GM12878 (cell line): ENCODE measurements at regions not wholly inside any gene's neighbourhood (a gene's known extent, or its start where the extent isn't known, plus 50 kb on each side); places are given as distances from the start of the nearest gene placed in this dataset.

Experiments
- ATAC-seq: fragments of 200-7000 bp; cut with Tn5 transposase; 3 replicates; pipeline ENCODE4 v1.9.1; 2020; ENCODE audit warnings: mild to moderate bottlenecking, moderate library complexity
- BruUV-seq: library from RNA; stranded (reverse); fragments of 400-500 nt; replicated peaks from 2 replicates; lab custom pipeline; 2021; lab: Mats Ljungman, UMichigan
- CTCF ChIA-PET: fragments of 300-600 bp; sonication (Branson Sonifier 250); formaldehyde crosslinking; extraction: SDS; loops from one replicate; lab custom pipeline; 2021; ENCODE audit warnings: inconsistent platforms; lab: Yijun Ruan, JAX
- POLR2A ChIA-PET: fragments of 350-600 bp; formaldehyde crosslinking; extraction: SDS; loops from one replicate; lab custom pipeline; 2021; ENCODE audit warnings: inconsistent platforms; lab: Charles Lee
- RAD21 ChIA-PET: fragments of 300-600 bp; sonication (Branson Sonifier 250); formaldehyde crosslinking; loops from one replicate; lab custom pipeline; 2023; ENCODE audit warnings: antibody characterized with exemption; ENCODE audit not compliant: unreplicated experiment; lab: Charles Lee
- SMC1A ChIA-PET: fragments of 300-600 bp; sonication (Branson Sonifier 250); formaldehyde crosslinking; loops from one replicate; lab custom pipeline; 2023; ENCODE audit not compliant: unreplicated experiment, uncharacterized antibody; lab: Charles Lee
- DNase-seq: peaks from one replicate; pipeline ENCODE4 v3.0.0-alpha.2; 2011; ENCODE audit warnings: low read depth, low spot score
- FAIRE-seq: peaks from 3 replicates; lab custom pipeline; 2011; peaks lifted over from hg19 to GRCh38; lab: Jason Lieb, UNC
- H2AFZ ChIP-seq: 2 replicates; pipeline ENCODE4 v1.6.0; 2011; ENCODE audit warnings: low read depth, low read length, control low read depth; ENCODE audit not compliant: control insufficient read depth
- H3K27ac ChIP-seq: 2 replicates; pipeline ENCODE4 v1.5.1; 2011; ENCODE audit warnings: control low read depth; ENCODE audit not compliant: control insufficient read depth, insufficient read depth
- H3K27me3 ChIP-seq, 2 experiments: replicated peaks in 1 of 2; 2 replicates each; pipeline versions ENCODE4 v1.6.0 to v1.6.1; 2011; ENCODE audit warnings: low read length in 1 of 2; ENCODE audit not compliant: control insufficient read depth in 2 of 2, insufficient read depth in 2 of 2
- H3K36me3 ChIP-seq, 2 experiments: 2 replicates each; pipeline ENCODE4 v1.5.1; 2011; ENCODE audit warnings: low read length in 1 of 2; ENCODE audit not compliant: control insufficient read depth in 2 of 2, insufficient read depth in 2 of 2
- H3K4me1 ChIP-seq: 2 replicates; pipeline ENCODE4 v1.6.1; 2011; ENCODE audit warnings: mild to moderate bottlenecking, low read length, moderate library complexity, mixed read lengths; ENCODE audit not compliant: control insufficient read depth, insufficient read depth
- H3K4me2 ChIP-seq: 2 replicates; pipeline ENCODE4 v1.6.0; 2011; ENCODE audit warnings: control low read depth; ENCODE audit not compliant: control insufficient read depth, insufficient read depth
- H3K4me3 ChIP-seq: fragments of 200-600 bp; sonication (generic); 2 replicates; pipeline ENCODE4 v1.5.1; 2016
- H3K79me2 ChIP-seq: 2 replicates; pipeline ENCODE4 v1.6.0; 2011; ENCODE audit warnings: low read length; ENCODE audit not compliant: control insufficient read depth, insufficient read depth
- H3K9ac ChIP-seq: 2 replicates; pipeline ENCODE4 v1.8.0; 2011; ENCODE audit warnings: low read length, control low read depth, mixed read lengths; ENCODE audit not compliant: control insufficient read depth, insufficient read depth
- H3K9me3 ChIP-seq: replicated peaks from 3 replicates; pipeline ENCODE4 v1.5.1; 2011; ENCODE audit warnings: mild to moderate bottlenecking, low read length; ENCODE audit not compliant: control insufficient read depth, insufficient read depth
- H4K20me1 ChIP-seq: 2 replicates; pipeline ENCODE4 v1.6.0; 2011; ENCODE audit not compliant: control insufficient read depth, insufficient read depth
- BMI1 ChIP-seq: fragments of 450-650 bp; IDR thresholded peaks from 2 replicates; pipeline ENCODE4 v1.6.1; 2016; ENCODE audit warnings: mild to moderate bottlenecking, moderate library complexity, borderline replicate concordance
- CHD4 ChIP-seq: fragments of 200-600 bp; sonication (generic); IDR thresholded peaks from 2 replicates; pipeline ENCODE4 v1.6.1; 2016; ENCODE audit warnings: mild to moderate bottlenecking
- IKZF2 ChIP-seq, 2 experiments: fragments of 450-650 bp; IDR thresholded peaks; 2 replicates each; pipeline ENCODE4 v1.6.1; 2017; ENCODE audit warnings: mild to moderate bottlenecking in 2 of 2, moderate library complexity in 2 of 2
- MTA2 ChIP-seq: fragments of 450-650 bp; IDR thresholded peaks from 2 replicates; pipeline ENCODE4 v1.6.1; 2016; ENCODE audit warnings: low read depth, mild to moderate bottlenecking, moderate library complexity
- NFYA ChIP-seq: IDR thresholded peaks from 2 replicates; pipeline ENCODE4 v1.6.1; 2011; ENCODE audit warnings: low read depth, mild to moderate bottlenecking, low read length, improper control_type of control experiment, borderline replicate concordance
- PAX5 ChIP-seq: IDR thresholded peaks from 2 replicates; pipeline ENCODE4 v1.6.1; 2011; ENCODE audit warnings: low read depth, low read length, borderline replicate concordance
- RAD21 ChIP-seq: IDR thresholded peaks from 2 replicates; pipeline ENCODE4 v1.6.1; 2011; ENCODE audit warnings: mild to moderate bottlenecking, low read depth, low read length, moderate library complexity; ENCODE audit not compliant: insufficient read depth
- RCOR1 ChIP-seq: conservative IDR thresholded peaks from 2 replicates; pipeline ENCODE4 v1.6.1; 2012; ENCODE audit warnings: low read depth, low read length, improper control_type of control experiment
- RELA ChIP-seq: fragments of 450-650 bp; IDR thresholded peaks from 2 replicates; pipeline ENCODE4 v1.8.0; 2014; ENCODE audit warnings: borderline replicate concordance; ENCODE audit not compliant: partially characterized antibody
- SMC3 ChIP-seq: IDR thresholded peaks from 2 replicates; pipeline ENCODE4 v1.6.1; 2011; ENCODE audit warnings: low read length, improper control_type of control experiment, borderline replicate concordance
- TCF12 ChIP-seq: IDR thresholded peaks from 2 replicates; pipeline ENCODE4 v1.6.1; 2011; ENCODE audit warnings: low read depth, mild to moderate bottlenecking, low read length
- USF1 ChIP-seq: IDR thresholded peaks from 2 replicates; pipeline ENCODE4 v1.6.1; 2011; ENCODE audit warnings: borderline replicate concordance, low read depth, mild to moderate bottlenecking, moderate library complexity, mixed read lengths, low read length; ENCODE audit not compliant: insufficient read depth; ENCODE audit errors: extremely low read length
- WGBS: methylation state at CpG from one replicate; pipeline ENCODE4 v1.1.6; 2016; ENCODE audit warnings: low lambda C conversion rate; ENCODE audit not compliant: insufficient replicate concordance, insufficient coverage; ENCODE audit errors: missing lambda C conversion rate; 5-methylcytosine and 5-hydroxymethylcytosine counted together
- in situ Hi-C: fragments of 300-500 bp; cut with MboI; formaldehyde crosslinking; loops from 9 replicates; pipeline ENCODE4 v1.14.3; 2018; ENCODE audit warnings: mixed read lengths
- intact Hi-C: fragments of 100-400 bp; cut with micrococcal nuclease; formaldehyde crosslinking; loops from one replicate; pipeline ENCODE4 v1.14.2; 2022; ENCODE audit not compliant: unreplicated experiment
- TF ChIP-seq, protein P1 (sequence below): fragments of 450-650 bp; IDR thresholded peaks from 2 replicates; pipeline ENCODE4 v1.6.1; 2016; ENCODE audit warnings: mild to moderate bottlenecking, moderate library complexity, borderline replicate concordance

- H3K4me3 ChIP-seq, result no peak overlapping the region
- H3K27ac ChIP-seq, result no peak overlapping the region
- no peak overlapping the region for H3K9ac ChIP-seq
- no peak for FAIRE-seq
- no peaks in the 10 kb centered on the region for H3K27me3 ChIP-seq
- no peaks in the 10 kb centered on the region for H3K36me3 ChIP-seq
- RAD21 ChIA-PET, result no interaction called here
- TF ChIP-seq TCF12 (no peak), RAD21 (no peak), CHD4 (no peak), IKZF2 (IDR thresholded peaks at IDR 0.05) (no peak), USF1 (no peak), MTA2 (no peak), RCOR1 (no peak), RELA (no peak), NFYA (no peak), PAX5 (no peak), BMI1 (no peak), SMC3 (no peak)
- TF ChIP-seq, protein P1, sequence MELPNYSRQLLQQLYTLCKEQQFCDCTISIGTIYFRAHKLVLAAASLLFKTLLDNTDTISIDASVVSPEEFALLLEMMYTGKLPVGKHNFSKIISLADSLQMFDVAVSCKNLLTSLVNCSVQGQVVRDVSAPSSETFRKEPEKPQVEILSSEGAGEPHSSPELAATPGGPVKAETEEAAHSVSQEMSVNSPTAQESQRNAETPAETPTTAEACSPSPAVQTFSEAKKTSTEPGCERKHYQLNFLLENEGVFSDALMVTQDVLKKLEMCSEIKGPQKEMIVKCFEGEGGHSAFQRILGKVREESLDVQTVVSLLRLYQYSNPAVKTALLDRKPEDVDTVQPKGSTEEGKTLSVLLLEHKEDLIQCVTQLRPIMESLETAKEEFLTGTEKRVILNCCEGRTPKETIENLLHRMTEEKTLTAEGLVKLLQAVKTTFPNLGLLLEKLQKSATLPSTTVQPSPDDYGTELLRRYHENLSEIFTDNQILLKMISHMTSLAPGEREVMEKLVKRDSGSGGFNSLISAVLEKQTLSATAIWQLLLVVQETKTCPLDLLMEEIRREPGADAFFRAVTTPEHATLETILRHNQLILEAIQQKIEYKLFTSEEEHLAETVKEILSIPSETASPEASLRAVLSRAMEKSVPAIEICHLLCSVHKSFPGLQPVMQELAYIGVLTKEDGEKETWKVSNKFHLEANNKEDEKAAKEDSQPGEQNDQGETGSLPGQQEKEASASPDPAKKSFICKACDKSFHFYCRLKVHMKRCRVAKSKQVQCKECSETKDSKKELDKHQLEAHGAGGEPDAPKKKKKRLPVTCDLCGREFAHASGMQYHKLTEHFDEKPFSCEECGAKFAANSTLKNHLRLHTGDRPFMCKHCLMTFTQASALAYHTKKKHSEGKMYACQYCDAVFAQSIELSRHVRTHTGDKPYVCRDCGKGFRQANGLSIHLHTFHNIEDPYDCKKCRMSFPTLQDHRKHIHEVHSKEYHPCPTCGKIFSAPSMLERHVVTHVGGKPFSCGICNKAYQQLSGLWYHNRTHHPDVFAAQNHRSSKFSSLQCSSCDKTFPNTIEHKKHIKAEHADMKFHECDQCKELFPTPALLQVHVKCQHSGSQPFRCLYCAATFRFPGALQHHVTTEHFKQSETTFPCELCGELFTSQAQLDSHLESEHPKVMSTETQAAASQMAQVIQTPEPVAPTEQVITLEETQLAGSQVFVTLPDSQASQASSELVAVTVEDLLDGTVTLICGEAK, result no peak
- no peak overlapping the region for H3K4me2 ChIP-seq
- SMC1A ChIA-PET, result no interaction called here
- no peaks in the 10 kb centered on the region for H4K20me1 ChIP-seq
- no peak overlapping the region for H2AFZ ChIP-seq
- WGBS, result 50% methylated on average over 1 of the region's 1 CpG
- CTCF ChIA-PET, result no interaction called here
- H3K9me3 ChIP-seq, result no peaks in the 10 kb centered on the region
- H3K4me1 ChIP-seq, result no peaks in the 10 kb centered on the region
- in situ Hi-C loops, result no loop called here
- BruUV-seq, result no TSS peak
- no peak for ATAC-seq
- no peak for DNase-seq
- POLR2A ChIA-PET, result no interaction called here
- intact Hi-C loops, result no loop called here
- no peaks in the 10 kb centered on the region for H3K79me2 ChIP-seq
These were observed 157.4 kb upstream of the AMOT start for GRCh38 chrX:112997991-112998390.
